GM21423 (cell line): ENCODE measurements at regions not wholly inside any gene's neighbourhood (a gene's known extent, or its start where the extent isn't known, plus 50 kb on each side); places are given as distances from the start of the nearest gene placed in this dataset.

ENCODE experiments used
- ATAC-seq: cut with Tn5 transposase; IDR thresholded peaks from one replicate; pipeline ENCODE4 v1.9.1; 2021; ENCODE audit warnings: mild to moderate bottlenecking, moderate library complexity; ENCODE audit not compliant: unreplicated experiment

DNA sequence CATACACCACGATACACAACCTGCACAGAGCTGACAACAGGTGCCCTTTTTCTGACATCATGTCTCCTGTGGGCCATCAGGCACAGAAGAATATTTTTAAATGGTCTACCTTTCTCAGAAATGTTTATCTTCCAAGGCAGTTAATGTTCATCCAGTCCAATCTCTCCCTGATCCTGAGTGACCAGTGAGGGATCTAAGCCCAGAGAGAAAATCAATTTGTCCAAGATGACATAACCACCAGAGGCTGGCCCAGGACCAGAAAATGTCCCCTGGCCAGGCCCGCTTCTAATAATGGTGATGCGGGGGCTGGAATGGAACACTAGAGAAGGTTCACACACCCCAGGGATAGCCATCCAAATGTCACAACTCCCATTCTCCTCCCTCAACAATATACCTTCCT lies 357.9 kb upstream of the KIF2A start:
- no peak for ATAC-seq

DNA sequence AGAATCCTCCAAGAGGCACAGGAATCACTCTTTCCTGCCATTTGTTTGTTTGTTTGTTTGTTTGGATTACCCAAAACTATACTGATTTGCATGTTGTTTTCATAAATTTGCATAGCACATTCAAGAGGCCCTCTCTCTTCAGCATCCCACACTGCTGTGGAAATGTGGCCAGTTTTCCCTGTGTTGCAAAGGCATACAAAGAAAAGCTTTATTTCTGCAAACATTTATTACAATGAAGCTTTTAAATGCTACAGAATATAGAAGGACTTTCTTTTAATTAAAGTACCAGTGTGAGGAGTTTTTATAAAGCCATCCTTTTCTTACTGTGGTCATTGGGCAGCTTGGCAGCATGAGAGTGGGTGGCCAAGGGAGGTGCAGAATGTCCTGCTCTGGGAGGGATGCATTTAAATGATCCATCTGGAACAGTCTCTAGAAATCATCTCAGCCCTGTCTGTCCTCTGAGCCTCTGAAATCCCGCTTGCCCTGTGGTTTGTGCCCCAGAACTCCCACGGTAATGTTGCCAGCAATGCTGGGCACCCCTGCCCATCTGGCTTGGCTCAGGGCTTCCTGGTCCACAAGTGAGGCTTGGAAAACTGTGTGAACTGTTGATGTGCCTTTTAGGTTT lies 356.8 kb upstream of the KIF2A start:
- no peak for ATAC-seq

DNA sequence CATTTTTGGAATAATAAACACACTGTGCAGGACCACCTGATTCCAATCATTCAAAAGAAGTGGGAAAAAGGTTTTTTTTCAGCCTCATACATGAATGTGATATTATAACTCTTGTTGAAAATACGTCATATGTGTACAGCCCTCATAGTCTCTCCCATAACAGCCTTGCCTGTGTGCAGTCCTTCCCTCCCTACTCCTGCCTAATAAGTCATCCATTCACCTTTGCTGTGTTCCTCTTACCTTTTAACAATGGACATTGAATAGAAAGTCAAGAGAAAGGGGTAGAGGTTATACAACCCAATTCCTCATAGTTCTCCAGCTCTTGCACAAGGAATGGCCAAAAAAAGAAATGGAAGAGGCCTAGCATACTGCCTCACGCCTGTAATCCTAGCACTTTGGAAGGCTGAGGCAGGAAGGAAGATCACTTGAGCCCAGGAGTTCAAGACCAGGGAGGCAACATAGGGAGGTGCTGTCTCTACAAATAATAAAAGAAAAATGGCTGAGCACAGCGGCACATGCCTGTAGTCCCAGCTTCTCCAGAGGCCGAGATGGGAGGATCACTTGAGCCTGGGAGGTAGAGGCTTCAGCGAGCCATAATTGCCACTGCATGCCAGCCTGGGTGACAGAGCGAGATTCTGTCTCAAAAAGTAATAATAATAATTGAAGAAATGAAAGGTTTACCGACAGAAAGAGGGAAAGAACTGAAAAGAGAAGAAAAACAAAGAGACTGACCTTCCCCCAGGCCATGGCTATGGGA lies 356.1 kb upstream of the KIF2A start:
- no peak for ATAC-seq

GRCh38 chr5:61951295-61951694 lies 354.7 kb upstream of the KIF2A start:
- no peak for ATAC-seq

DNA sequence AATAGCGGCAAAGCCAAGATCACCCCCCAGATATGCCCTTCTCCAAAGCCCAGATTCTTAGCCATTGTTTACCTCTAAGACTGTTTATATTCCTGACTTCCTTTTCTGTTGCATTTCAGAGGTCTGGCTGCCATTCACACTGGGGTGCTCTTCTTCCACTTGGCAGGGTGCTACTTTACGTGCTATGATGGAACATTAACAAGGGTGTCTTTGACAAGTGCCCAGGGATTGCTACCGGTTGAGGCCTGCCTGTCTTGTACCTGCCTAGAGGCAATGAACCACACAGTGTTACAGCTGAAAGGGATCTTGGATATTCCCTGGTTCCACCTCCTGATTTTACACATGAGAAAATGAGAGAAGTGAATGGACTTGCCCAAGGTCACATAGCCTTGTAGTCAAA lies 352.1 kb upstream of the KIF2A start:
- ATAC-seq, result no peak

DNA sequence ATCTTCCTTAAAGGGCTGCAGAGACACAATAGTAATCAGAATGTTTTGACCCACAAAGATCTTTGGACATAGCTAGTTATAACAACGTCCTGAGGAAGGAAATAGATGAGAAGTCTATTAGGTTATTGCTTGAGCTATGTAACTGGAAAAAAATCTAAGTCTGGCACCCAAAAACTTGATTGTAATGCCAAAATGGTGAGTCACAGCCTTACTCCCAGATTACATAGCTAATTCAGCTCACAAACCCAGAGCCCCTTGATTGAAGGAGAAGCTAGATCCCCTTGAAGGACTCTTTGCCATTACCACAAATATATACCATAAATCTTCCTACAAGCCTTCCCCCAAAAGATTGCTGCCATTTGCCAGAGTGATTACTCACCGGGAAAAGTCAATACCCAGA lies 341.8 kb upstream of the KIF2A start:
- no peak for ATAC-seq

DNA sequence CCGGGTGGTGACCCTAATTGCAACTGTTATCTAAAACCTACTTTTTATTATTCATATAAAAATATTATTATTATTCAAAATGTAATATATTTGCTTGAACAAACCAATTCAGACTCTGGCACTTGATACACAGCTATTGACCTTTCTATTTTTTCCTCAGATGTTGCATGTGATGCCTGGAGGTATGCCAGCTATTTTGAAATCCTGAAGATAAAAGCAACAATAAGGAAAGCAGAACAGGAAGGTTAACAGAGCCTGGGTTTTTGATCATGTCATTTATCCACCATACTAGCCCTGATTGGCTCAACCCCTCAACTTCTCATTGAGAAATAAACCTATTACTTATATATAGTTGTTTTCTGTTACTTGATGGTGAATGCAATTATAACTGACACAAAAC lies 340.9 kb upstream of the KIF2A start:
- ATAC-seq, result no peak

- ATAC-seq, result no peak
These were observed 340.5 kb upstream of the KIF2A start for GRCh38 chr5:61965490-61965889.

DNA sequence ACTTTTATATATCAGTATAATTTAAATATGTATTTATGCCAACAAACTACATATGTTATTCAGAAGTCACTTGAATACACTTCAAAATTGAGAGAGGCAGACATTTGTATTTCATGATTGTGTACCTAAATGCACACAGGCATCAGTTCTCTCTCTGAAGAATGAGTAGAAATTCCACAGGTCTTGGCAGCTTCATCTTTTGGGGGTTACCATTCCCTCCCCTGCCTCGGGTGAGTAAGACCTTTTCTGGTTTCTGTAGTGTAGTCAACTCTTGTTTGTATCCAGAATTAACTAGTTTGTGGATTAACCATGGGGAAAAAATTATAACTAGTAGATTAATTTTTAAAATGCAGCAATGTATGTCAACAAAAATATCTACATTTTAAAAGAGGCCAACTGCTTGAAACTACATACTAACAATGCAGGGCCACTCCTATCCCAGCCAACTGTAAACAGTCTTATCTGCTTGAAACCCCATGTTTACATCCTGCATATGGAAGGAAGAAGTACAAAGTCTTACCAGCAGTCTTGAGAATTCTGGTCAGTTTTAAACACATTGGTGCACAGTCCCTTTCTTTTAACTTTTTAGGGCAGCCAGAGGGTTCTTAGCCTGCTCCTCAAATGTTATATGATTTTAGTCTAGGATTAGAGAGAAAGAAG lies 339.6 kb upstream of the KIF2A start:
- no peak for ATAC-seq

DNA sequence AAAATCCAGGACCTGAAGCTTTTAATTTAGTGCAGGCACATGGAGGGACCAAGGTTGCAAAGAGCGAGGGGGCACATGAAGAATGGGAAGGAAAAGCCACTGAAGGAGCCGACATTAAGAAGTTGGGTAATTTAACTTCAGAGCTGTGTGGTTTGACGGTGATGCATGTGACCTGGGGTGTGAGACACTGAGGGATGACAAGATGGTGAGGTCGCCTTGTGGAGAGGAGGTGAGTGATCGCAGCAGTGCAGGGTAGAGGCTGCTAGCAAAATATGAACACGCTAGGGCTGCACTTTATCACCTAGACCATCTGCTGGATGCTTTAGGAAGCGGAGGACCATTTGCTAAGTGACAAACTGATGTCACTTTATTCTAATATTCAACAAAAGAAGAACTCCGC lies 339.0 kb upstream of the KIF2A start:
- ATAC-seq, result no peak

GRCh38 chr5:61967681-61968080 lies 338.3 kb upstream of the KIF2A start:
- ATAC-seq, result no peak

DNA sequence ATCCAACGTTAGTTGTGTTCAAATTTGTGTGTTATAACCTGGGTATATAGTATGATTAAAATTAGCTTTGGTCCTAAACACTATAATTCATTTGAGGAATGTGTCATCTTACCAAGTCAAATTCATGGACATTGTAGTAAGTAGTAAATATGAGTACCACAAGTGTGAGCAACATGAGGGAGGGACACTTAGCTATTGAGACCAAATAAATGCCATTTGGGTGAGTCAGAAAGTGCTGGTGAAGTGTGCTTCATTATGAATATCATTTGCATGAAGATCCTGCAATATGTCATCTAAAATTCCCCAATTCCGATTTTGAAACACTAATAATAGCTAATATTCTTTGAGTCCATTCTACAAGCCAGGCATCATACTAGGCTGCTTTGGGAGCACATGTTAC lies 336.7 kb upstream of the KIF2A start:
- ATAC-seq, result no peak

GRCh38 chr5:61969755-61970154 lies 336.3 kb upstream of the KIF2A start:
- ATAC-seq, result no peak

DNA sequence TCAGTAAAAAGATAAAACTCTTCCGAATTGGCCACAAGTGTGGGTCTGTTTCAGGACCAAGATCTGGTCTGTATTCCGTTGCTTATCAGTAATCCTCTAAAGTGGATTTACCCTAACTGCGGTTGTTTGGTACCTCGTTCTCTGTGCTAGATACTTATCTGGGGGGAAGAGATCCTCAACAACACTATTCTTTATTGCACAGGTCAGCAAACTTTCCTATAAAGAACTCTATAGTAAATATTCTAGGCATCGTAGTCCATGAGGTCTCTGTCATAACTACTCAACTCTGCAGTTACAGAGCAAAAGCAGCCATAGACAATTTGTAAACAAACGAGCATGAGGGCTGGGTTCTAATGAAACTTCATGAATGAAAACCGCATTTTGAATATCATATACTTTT lies 335.8 kb upstream of the KIF2A start:
- no peak for ATAC-seq

DNA sequence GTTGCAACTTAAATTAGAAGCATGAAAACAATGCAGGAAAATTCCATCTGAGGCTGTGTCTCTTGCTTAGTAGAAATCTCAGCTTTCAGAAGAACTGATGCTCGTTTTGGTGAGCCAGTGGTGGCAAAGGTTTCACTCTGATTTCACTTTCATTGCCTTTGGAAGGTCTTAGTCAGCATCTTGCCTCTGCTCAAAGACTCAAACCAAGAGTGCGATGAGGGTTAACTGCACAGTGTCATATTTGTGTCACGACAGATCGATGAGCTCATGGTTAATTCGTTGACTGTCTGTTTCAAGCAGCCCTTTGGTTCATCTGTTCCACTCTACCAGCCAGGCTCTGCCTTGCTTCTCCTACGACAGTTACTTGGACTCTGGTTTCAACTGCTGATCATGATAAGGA lies 331.3 kb upstream of the KIF2A start:
- no peak for ATAC-seq

GRCh38 chr5:61981886-61982285 lies 324.1 kb upstream of the KIF2A start:
- ATAC-seq, result no peak

DNA sequence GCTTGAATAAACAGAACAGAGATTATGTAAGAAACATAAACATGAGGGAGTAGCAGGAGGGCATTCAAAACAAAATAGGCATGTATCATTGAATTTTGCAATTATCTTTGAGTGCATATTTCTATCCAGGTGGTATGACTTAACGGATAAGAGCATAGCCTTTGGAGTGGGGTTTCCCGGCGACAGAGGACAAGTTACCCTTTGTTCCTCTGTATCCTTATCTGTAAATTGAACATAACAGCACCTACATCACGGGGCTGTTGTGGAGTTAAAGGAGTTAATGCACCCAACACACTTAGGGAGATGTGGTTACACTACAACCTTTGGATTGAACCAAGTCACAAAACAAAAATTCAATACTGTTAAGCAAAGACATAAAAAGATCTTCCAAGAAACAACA lies 314.6 kb upstream of the KIF2A start:
- no peak for ATAC-seq

DNA sequence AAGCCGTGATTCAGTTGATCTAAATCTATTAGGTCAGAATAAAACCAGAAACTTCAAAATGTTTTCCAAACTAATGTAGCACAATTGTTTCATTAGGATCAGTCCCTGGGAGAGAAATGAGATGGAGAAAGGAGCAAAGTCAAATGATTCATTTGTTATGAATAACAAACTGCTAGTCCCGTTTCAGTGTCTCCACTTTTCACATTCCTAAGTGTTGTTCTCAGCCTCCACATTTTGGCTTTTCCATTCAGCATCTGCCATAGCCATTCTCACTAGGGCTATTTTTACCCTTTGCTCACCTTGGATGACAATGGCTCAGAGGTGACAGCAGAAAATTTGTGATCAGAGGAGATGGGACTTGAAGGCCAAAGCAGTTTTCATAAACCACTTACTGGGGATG lies 314.1 kb upstream of the KIF2A start:
- no peak for ATAC-seq

DNA sequence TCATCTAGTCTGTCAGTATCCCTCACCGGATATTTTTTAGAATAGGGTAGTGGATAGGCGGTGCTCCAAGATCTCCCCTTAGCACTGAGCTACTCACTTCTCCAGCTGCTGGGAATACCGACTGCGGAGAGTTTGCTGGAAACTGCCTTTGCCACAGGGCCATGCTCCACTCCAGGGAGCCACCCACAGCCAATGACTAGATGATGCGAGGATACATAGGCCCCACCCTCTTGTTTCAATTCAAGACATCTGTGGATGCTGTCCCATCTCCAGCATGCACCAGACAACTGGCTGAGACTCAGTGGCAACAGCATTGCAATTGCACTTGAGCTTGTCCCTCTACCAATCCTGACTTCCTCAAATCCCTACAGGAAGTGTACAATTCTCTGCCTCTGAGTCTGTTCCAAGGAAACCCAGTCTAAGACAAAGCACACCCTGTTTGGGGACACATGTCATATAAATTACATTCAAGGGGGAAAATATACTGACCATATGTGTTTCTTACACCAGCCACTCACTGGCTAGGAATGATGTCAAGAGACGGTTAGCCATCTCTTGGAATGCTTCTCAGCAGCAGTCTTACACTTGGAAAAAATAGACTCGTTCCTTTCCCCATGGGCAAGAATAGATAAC lies 312.6 kb upstream of the KIF2A start:
- no peak for ATAC-seq

GRCh38 chr5:61994171-61994570 lies 311.8 kb upstream of the KIF2A start:
- ATAC-seq, result no peak

- ATAC-seq, result no peak
These were observed 310.5 kb upstream of the KIF2A start for GRCh38 chr5:61995486-61995885.

DNA sequence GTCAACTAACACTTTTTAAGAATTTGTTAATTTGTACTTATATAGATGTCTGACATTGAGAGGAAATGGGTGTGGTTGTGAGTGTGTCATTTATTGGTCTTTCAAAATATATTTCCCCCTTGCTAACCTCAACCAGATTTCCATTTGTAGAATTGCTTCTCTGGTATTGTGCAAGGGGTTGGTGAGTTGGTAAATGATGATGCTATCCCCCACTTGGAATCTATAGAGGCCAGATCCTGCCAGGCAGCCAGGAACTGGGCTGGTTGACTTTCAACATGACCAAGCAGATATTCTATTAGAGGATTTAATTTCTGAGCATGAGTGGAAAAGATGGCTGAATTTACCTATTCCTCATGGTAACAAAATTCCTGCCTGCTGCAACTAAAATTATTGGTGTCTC lies 306.6 kb upstream of the KIF2A start:
- ATAC-seq, result no peak
